WTC11 (cell line): ENCODE measurements at regions not wholly inside any gene's neighbourhood (a gene's known extent, or its start where the extent isn't known, plus 50 kb on each side); places are given as distances from the start of the nearest gene placed in this dataset.

Experiments used
- ATAC-seq: fragments of 200-7000 bp; cut with Tn5 transposase; 2 replicates; pipeline ENCODE4 v1.10.0; 2021; ENCODE audit warnings: mild to moderate bottlenecking, moderate library complexity
- CTCF ChIA-PET: fragments of 300-600 bp; sonication (Branson Sonifier 250); formaldehyde crosslinking; loops from one replicate; lab custom pipeline; 2021; ENCODE audit warnings: antibody characterized with exemption; lab: Charles Lee
- POLR2A ChIA-PET: fragments of 350-600 bp; sonication (Branson Sonifier 250); formaldehyde crosslinking; loops from one replicate; lab custom pipeline; 2021; ENCODE audit warnings: antibody characterized with exemption; lab: Charles Lee
- DNase-seq: peaks from one replicate; pipeline ENCODE4 v3.0.0; 2021; ENCODE audit warnings: low spot score
- H3K27ac Mint-ChIP-seq: 2 replicates; pipeline ENCODE4 v1.8.0; 2021; ENCODE audit warnings: mixed read lengths
- H3K27me3 Mint-ChIP-seq: 2 replicates; pipeline ENCODE4 v1.8.0; 2021; ENCODE audit warnings: low read depth, mild to moderate bottlenecking, moderate library complexity, mixed read lengths
- H3K36me3 Mint-ChIP-seq: 2 replicates; pipeline ENCODE4 v1.8.0; 2021; ENCODE audit warnings: mixed read lengths
- H3K4me1 Mint-ChIP-seq: 2 replicates; pipeline ENCODE4 v1.8.0; 2022; ENCODE audit warnings: mixed read lengths
- H3K4me3 Mint-ChIP-seq: 2 replicates; pipeline ENCODE4 v1.8.0; 2021; ENCODE audit warnings: mild to moderate bottlenecking, moderate library complexity, mixed read lengths
- H3K9me3 Mint-ChIP-seq: 2 replicates; pipeline ENCODE4 v1.8.0; 2021; ENCODE audit warnings: mixed read lengths
- ERG ChIP-seq: fragments of 250-450 bp; sonication (Bioruptor Pico); IDR thresholded peaks from 2 replicates; pipeline ENCODE4 v1.8.0; 2021; ENCODE audit warnings: mild to moderate bottlenecking
- ETV6 ChIP-seq: sonication (generic); formaldehyde crosslinking; IDR thresholded peaks from 2 replicates; pipeline ENCODE4 v1.8.1; 2022; ENCODE audit warnings: mild to moderate bottlenecking, missing genetic modification reagents
- FOXK1 ChIP-seq: sonication (generic); formaldehyde crosslinking; IDR thresholded peaks from 2 replicates; pipeline ENCODE4 v1.8.0; 2022; ENCODE audit warnings: mild to moderate bottlenecking, moderate library complexity, missing genetic modification reagents
- GABPB1 ChIP-seq: sonication (generic); formaldehyde crosslinking; IDR thresholded peaks from 2 replicates; pipeline ENCODE4 v1.8.1; 2023; ENCODE audit warnings: mild to moderate bottlenecking, missing genetic modification reagents
- IRF2 ChIP-seq: sonication (generic); formaldehyde crosslinking; IDR thresholded peaks from 2 replicates; pipeline ENCODE4 v1.8.0; 2022; ENCODE audit warnings: low read depth, missing genetic modification reagents, borderline replicate concordance
- JAZF1 ChIP-seq: fragments of 250-450 bp; sonication (Bioruptor Pico); IDR thresholded peaks from 2 replicates; pipeline ENCODE4 v1.9.0; 2021; ENCODE audit warnings: moderate library complexity, mild to moderate bottlenecking, inconsistent platforms
- KAT7 ChIP-seq: sonication (generic); formaldehyde crosslinking; IDR thresholded peaks from 2 replicates; pipeline ENCODE4 v1.8.1; 2023; ENCODE audit warnings: missing genetic modification reagents, mild to moderate bottlenecking, borderline replicate concordance
- NR1H2 ChIP-seq: sonication (generic); formaldehyde crosslinking; IDR thresholded peaks from 2 replicates; pipeline ENCODE4 v1.9.0; 2021; ENCODE audit warnings: mild to moderate bottlenecking, moderate library complexity, missing genetic modification reagents
- NR3C1 ChIP-seq: sonication (generic); formaldehyde crosslinking; conservative IDR thresholded peaks from 2 replicates; pipeline ENCODE4 v1.8.1; 2023; ENCODE audit warnings: low read depth, mild to moderate bottlenecking, missing genetic modification reagents
- SOX15 ChIP-seq: fragments of 250-450 bp; sonication (Bioruptor Pico); IDR thresholded peaks from 2 replicates; pipeline ENCODE4 v1.9.0; 2021; ENCODE audit warnings: mild to moderate bottlenecking
- TEAD4 ChIP-seq: sonication (generic); formaldehyde crosslinking; IDR thresholded peaks from 2 replicates; pipeline ENCODE4 v1.8.0; 2022; ENCODE audit warnings: mild to moderate bottlenecking, missing genetic modification reagents
- USF1 ChIP-seq: sonication (generic); formaldehyde crosslinking; IDR thresholded peaks from 2 replicates; pipeline ENCODE4 v1.8.0; 2022; ENCODE audit warnings: mild to moderate bottlenecking, missing genetic modification reagents
- ZMAT4 ChIP-seq: fragments of 250-450 bp; sonication (Bioruptor Pico); IDR thresholded peaks from 2 replicates; pipeline ENCODE4 v1.9.0; 2021; ENCODE audit warnings: mild to moderate bottlenecking
- ZNF232 ChIP-seq: sonication (generic); formaldehyde crosslinking; IDR thresholded peaks from 2 replicates; pipeline ENCODE4 v1.8.0; 2022; ENCODE audit warnings: mild to moderate bottlenecking, missing genetic modification reagents
- ZNF396 ChIP-seq: fragments of 250-450 bp; sonication (Bioruptor Pico); IDR thresholded peaks from 2 replicates; pipeline ENCODE4 v1.8.0; 2021; ENCODE audit warnings: mild to moderate bottlenecking, moderate library complexity, borderline replicate concordance
- ZNF423 ChIP-seq: fragments of 250-450 bp; sonication (Bioruptor Pico); IDR thresholded peaks from 2 replicates; pipeline ENCODE4 v2.1.2; 2022; ENCODE audit warnings: mild to moderate bottlenecking, moderate library complexity
- ZNF425 ChIP-seq: fragments of 250-450 bp; sonication (Bioruptor Pico); conservative IDR thresholded peaks from 2 replicates; pipeline ENCODE4 v1.9.0; 2021; ENCODE audit warnings: mild to moderate bottlenecking
- ZNF671 ChIP-seq: fragments of 250-450 bp; sonication (Bioruptor Pico); IDR thresholded peaks from 2 replicates; pipeline ENCODE4 v1.8.0; 2021; ENCODE audit warnings: mild to moderate bottlenecking
- ZSCAN18 ChIP-seq: fragments of 250-450 bp; sonication (Bioruptor Pico); IDR thresholded peaks from 2 replicates; pipeline ENCODE4 v2.1.2; 2022; ENCODE audit warnings: mild to moderate bottlenecking, moderate library complexity
- TF ChIP-seq, protein P1 (sequence below): sonication (generic); formaldehyde crosslinking; conservative IDR thresholded peaks from 2 replicates; pipeline ENCODE4 v1.8.1; 2023; ENCODE audit warnings: mild to moderate bottlenecking, low read depth, missing genetic modification reagents, moderate library complexity
- TF ChIP-seq, protein P2 (sequence below): fragments of 250-450 bp; sonication (Bioruptor Pico); IDR thresholded peaks from 2 replicates; pipeline ENCODE4 v1.9.0; 2021; ENCODE audit warnings: moderate library complexity, mild to moderate bottlenecking, inconsistent platforms, borderline replicate concordance
- TF ChIP-seq, protein P3 (sequence below): sonication (generic); formaldehyde crosslinking; IDR thresholded peaks from 2 replicates; pipeline ENCODE4 v1.8.1; 2022; ENCODE audit warnings: mild to moderate bottlenecking, missing genetic modification reagents, moderate library complexity, borderline replicate concordance
- TF ChIP-seq, protein P4 (sequence below): sonication (generic); formaldehyde crosslinking; IDR thresholded peaks from 2 replicates; pipeline ENCODE4 v1.8.1; 2023; ENCODE audit warnings: mild to moderate bottlenecking, moderate library complexity, missing genetic modification reagents

DNA sequence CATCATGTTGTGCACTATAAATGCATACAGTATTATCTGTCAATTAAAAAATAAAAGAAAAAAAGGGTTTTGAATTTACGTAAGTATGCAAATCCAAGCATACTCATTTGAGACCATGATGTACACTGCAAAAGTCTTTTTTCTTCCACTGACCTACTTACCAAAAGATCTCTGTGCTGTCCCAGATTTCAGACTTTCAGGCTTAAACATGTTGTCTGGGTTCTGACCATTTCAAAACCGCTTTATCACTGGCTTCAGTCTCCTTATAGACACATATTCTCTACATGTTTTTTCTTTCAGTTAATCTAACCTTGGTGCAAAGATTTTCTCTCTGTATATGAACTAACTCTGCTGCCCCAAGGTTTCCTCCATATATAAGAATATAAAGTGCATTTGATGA is 58.6 kb upstream of the CXCL8 start:
- peaks cover 19% of the 10 kb centered on the region for H3K4me1 Mint-ChIP-seq
- H3K27me3 Mint-ChIP-seq: no peaks in the 10 kb centered on the region
- ATAC-seq (no peak), DNase-seq (no peak)
- H3K4me3 Mint-ChIP-seq: no peak overlapping the region
- ChIA-PET POLR2A (no interaction called here), CTCF (no interaction called here)
- H3K36me3 Mint-ChIP-seq: no peaks in the 10 kb centered on the region
- H3K9me3 Mint-ChIP-seq: no peaks in the 10 kb centered on the region
- no peak for TF ChIP-seq ZSCAN18 (CRISPR knock-in tag)
- no peak for TF ChIP-seq TEAD4
- TF ChIP-seq ZNF671: no peak
- no peak for TF ChIP-seq JAZF1 (CRISPR knock-in tag)
- no peak for TF ChIP-seq IRF2 (CRISPR knock-in tag)
- TF ChIP-seq, protein P1, sequence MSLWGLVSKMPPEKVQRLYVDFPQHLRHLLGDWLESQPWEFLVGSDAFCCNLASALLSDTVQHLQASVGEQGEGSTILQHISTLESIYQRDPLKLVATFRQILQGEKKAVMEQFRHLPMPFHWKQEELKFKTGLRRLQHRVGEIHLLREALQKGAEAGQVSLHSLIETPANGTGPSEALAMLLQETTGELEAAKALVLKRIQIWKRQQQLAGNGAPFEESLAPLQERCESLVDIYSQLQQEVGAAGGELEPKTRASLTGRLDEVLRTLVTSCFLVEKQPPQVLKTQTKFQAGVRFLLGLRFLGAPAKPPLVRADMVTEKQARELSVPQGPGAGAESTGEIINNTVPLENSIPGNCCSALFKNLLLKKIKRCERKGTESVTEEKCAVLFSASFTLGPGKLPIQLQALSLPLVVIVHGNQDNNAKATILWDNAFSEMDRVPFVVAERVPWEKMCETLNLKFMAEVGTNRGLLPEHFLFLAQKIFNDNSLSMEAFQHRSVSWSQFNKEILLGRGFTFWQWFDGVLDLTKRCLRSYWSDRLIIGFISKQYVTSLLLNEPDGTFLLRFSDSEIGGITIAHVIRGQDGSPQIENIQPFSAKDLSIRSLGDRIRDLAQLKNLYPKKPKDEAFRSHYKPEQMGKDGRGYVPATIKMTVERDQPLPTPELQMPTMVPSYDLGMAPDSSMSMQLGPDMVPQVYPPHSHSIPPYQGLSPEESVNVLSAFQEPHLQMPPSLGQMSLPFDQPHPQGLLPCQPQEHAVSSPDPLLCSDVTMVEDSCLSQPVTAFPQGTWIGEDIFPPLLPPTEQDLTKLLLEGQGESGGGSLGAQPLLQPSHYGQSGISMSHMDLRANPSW: no peak
- TF ChIP-seq USF1: no peak
- TF ChIP-seq ZNF396 (CRISPR knock-in tag): no peak
- no peak for TF ChIP-seq ZNF423
- no peak for TF ChIP-seq GABPB1
- TF ChIP-seq ZNF425: no peak
- no peak for TF ChIP-seq ETV6 (CRISPR knock-in tag)
- no peak for TF ChIP-seq ERG
- no peak for TF ChIP-seq KAT7 (CRISPR knock-in tag)
- TF ChIP-seq SOX15 (CRISPR knock-in tag): no peak
- H3K27ac Mint-ChIP-seq: no peak overlapping the region

DNA sequence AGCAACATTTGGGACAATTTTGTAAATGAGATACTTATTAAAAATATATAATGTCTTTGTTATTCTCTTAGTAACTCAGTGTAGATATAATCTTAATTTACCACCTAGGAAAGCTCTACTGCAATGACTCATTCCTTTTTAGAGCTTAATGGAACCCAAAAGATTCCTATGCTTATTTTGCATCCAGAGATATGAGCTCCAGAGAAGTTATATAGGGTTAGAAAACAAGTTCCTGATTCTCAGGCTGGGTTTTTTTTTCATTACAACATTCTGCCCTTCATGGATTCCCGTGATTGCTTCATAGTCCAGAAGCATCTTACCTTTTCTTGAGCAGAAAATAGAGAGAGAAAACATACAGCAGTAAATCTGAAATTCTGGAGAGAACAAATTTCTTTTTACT is 57.9 kb upstream of the CXCL8 start:
- CTCF ChIA-PET: interaction anchor here (2.1 kb wide), 1 partner anchor 109 kb away, joined by 7 read pairs; no protein-coding TSS in a partner anchor
- no peaks in the 10 kb centered on the region for H3K9me3 Mint-ChIP-seq
- no peaks in the 10 kb centered on the region for H3K36me3 Mint-ChIP-seq
- no peak for DNase-seq
- no peak overlapping the region for H3K27ac Mint-ChIP-seq
- H3K4me3 Mint-ChIP-seq: no peak overlapping the region
- ATAC-seq: no peak
- POLR2A ChIA-PET: no interaction called here
- peaks cover 24% of the 10 kb centered on the region for H3K4me1 Mint-ChIP-seq
- H3K27me3 Mint-ChIP-seq: no peaks in the 10 kb centered on the region
- no peak for TF ChIP-seq USF1
- TF ChIP-seq NR3C1 (CRISPR knock-in tag): no peak
- TF ChIP-seq NR1H2 (CRISPR knock-in tag): no peak
- no peak for TF ChIP-seq ZMAT4 (CRISPR knock-in tag)
- TF ChIP-seq FOXK1: no peak
- TF ChIP-seq, protein P2, sequence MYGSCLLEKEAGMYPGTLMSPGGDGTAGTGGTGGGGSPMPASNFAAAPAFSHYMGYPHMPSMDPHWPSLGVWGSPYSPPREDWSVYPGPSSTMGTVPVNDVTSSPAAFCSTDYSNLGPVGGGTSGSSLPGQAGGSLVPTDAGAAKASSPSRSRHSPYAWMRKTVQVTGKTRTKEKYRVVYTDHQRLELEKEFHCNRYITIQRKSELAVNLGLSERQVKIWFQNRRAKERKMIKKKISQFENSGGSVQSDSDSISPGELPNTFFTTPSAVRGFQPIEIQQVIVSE (CRISPR knock-in tag): no peak
- TF ChIP-seq KAT7 (CRISPR knock-in tag): no peak
- no peak for TF ChIP-seq ZNF232 (CRISPR knock-in tag)
- TF ChIP-seq, protein P3, sequence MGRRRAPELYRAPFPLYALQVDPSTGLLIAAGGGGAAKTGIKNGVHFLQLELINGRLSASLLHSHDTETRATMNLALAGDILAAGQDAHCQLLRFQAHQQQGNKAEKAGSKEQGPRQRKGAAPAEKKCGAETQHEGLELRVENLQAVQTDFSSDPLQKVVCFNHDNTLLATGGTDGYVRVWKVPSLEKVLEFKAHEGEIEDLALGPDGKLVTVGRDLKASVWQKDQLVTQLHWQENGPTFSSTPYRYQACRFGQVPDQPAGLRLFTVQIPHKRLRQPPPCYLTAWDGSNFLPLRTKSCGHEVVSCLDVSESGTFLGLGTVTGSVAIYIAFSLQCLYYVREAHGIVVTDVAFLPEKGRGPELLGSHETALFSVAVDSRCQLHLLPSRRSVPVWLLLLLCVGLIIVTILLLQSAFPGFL: no peak
- no peak for TF ChIP-seq SOX15 (CRISPR knock-in tag)
- TF ChIP-seq, protein P4, sequence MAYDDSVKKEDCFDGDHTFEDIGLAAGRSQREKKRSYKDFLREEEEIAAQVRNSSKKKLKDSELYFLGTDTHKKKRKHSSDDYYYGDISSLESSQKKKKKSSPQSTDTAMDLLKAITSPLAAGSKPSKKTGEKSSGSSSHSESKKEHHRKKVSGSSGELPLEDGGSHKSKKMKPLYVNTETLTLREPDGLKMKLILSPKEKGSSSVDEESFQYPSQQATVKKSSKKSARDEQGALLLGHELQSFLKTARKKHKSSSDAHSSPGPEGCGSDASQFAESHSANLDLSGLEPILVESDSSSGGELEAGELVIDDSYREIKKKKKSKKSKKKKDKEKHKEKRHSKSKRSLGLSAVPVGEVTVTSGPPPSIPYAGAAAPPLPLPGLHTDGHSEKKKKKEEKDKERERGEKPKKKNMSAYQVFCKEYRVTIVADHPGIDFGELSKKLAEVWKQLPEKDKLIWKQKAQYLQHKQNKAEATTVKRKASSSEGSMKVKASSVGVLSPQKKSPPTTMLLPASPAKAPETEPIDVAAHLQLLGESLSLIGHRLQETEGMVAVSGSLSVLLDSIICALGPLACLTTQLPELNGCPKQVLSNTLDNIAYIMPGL (CRISPR knock-in tag): no peak
